OCI-LY3 (cell line): ENCODE measurements at regions not wholly inside any gene's neighbourhood (a gene's known extent, or its start where the extent isn't known, plus 50 kb on each side); places are given as distances from the start of the nearest gene placed in this dataset.
"Not testable (repeated sequence)": the region's sequence is repeated elsewhere in the genome, so short reads cannot be mapped to it uniquely, and the experiment has no call there.

Experiments
- CTCF ChIP-seq: fragments of 200-600, 300-600 bp; sonication (generic); IDR thresholded peaks from 2 replicates; pipeline ENCODE4 v1.5.1; 2014; ENCODE audit warnings: antibody characterized with exemption, low read length, low read depth
- EZH2phosphoT487 ChIP-seq: fragments of 200-600 bp; shearing (Covaris generic); IDR thresholded peaks from 2 replicates; pipeline ENCODE4 v1.6.1; 2018; ENCODE audit warnings: antibody characterized with exemption, mixed run types, low read depth

DNA sequence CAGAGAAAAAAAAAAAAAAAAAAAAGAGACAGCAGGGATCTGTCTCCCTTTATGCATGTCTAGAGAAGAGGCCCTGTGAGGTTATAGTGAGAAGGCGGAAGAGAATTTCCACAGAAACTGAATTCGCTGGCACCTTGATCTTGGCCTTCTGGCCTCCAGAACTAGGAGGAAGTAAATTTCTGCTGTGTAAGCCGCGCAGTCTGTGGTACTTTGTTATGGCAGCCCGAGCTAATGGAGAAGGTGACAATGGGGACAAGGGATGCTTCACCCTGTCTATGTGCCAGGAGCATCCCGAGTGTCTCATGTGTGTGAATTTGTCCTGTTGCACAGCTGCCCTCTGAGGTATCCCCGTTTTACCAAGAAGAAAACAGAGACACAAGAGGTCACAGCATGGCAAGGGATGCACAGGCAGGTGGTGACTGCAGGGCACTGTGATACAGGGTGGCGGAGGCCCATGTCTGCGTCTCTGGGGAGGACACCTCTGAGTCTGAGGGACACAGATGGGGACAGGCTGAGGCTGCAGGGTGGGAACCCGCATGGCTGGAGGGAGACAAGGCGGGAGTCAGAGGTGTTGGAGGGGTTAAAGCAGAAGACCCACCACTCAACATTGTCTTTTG is 100.3 kb downstream of the CRLF3 start:
- TF ChIP-seq CTCF, EZH2phosphoT487: not testable (repeated sequence)
